Head of caudate nucleus (tissue), 42 donors: ENCODE measurements at regions not wholly inside any gene's neighbourhood (a gene's known extent, or its start where the extent isn't known, plus 50 kb on each side); places are given as distances from the start of the nearest gene placed in this dataset.

Experiments used
- DNase-seq, 42 donors: peaks; one replicate each; pipeline versions ENCODE4 v3.0.0 to v3.0.0-alpha.2; 2020 to 2021; ENCODE audit warnings: mixed read lengths in 7 of 42
- intact Hi-C: fragments of 100-400 bp; cut with DNase I; formaldehyde crosslinking; loops from one replicate; pipeline ENCODE4 v1.15.0; 2022

DNA sequence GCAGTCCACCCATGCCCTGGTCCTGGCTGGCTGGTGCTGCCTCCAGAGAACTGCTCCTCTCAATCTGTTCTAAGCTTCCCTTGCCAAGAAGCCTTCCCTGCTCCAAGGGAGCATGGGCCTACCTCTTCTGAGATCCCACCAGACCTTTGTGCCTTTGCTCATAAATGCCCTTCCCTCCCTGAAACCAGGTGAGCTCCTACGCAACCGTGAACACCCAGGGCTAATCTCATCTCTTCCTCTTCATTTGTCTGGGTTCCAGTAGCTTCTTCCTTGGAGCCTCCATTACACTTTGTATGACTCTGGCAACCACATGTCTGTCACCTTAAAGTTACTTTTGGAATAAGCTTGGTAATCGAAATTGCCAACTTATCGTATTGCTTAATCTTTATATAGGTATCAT is 270.6 kb downstream of the PBX3 start:
- no peak for DNase-seq
- intact Hi-C loops, result no loop called here

- intact Hi-C loops, result no loop called here
- DNase-seq, result no peak
Observed at GRCh38 chr9:126020836-126021235, 273.7 kb downstream of the PBX3 start.

- no peak for DNase-seq
- intact Hi-C loops, result no loop called here
Observed at GRCh38 chr9:126023962-126024361, 276.8 kb downstream of the PBX3 start.

GRCh38 chr9:126024581-126025230 is 277.5 kb downstream of the PBX3 start:
- DNase-seq, result peak in 1 of 42 donors; percentile 13

GRCh38 chr9:126025991-126026390 is 278.8 kb downstream of the PBX3 start:
- intact Hi-C loops, result no loop called here
- peak in 1 of 42 donors; percentile 12 for DNase-seq

More at GRCh38 chr9:126024581-126025230, 277.5 kb downstream of the PBX3 start:
- intact Hi-C loops, result no loop called here

GRCh38 chr9:126027566-126027965 is 280.4 kb downstream of the PBX3 start:
- intact Hi-C loops, result no loop called here
- peak in 1 of 42 donors; percentile 16 for DNase-seq

- peak in 1 of 42 donors; percentile 14 for DNase-seq
- intact Hi-C loops, result no loop called here
Observed at GRCh38 chr9:126028746-126029145, 281.6 kb downstream of the PBX3 start.

- intact Hi-C loops, result no loop called here
- DNase-seq, result no peak
Observed at GRCh38 chr9:126030716-126031115, 283.5 kb downstream of the PBX3 start.

DNA sequence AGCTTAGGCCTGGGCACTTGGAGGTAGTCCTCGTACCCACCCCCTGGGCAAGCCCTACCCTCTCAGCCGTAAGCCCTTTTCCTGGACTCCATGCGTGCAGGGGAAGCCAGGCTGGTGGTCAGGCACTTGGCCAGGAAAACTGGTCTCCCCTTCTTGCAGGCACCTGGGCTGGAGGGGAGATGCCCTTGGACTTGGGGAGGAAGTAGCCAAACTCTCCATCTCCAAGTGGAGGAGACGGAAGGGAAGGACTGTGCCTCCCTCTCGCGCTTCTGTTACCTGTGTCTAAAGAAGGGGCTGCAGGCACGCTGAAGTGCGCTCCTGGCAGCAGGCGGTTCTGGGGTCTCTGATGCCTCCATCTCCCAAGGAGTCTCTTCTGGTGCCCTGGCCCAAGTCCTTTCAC is 283.9 kb downstream of the PBX3 start:
- no peak for DNase-seq
- intact Hi-C loops, result no loop called here

DNA sequence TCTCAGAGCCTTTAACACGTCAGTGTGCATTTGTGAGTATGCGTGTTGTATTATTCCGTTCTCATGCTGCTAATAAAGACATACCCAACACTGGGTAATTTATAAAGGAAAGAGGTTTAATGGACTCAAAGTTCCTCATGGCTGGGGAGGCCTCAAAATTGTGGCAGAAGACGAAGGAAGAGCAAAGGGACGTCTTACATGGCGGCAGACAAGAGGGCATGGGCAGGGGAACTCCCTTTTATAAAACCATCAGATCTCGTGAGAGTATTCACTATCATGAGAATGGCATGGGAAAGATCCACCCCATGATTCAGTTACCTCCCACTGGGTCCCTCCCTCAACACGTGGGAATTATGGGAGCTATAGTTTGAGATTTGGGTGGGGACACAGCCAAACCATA is 285.0 kb downstream of the PBX3 start:
- DNase-seq, result no peak
- intact Hi-C loops, result no loop called here

DNA sequence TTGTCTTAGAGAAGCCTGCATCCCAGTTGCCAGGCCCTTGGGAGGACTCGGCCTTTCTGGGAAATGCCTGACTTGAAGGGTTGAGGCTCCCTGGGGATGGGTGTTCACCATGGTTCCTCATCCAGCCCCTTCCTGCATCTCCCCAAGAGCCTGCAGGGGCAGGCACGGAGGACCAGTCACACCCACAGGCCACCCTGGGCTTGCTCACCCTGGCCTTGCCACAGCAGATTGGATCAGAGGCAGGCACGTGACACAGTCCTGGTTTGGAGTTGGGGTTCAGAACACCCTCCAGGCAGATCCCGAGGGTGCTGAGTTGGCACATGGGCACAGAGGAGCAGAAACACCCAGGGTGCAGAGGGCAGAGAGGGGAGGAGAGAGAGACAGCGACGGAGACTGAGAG is 286.1 kb downstream of the PBX3 start:
- intact Hi-C loops, result no loop called here
- peak in 1 of 42 donors; percentile 13 for DNase-seq

DNA sequence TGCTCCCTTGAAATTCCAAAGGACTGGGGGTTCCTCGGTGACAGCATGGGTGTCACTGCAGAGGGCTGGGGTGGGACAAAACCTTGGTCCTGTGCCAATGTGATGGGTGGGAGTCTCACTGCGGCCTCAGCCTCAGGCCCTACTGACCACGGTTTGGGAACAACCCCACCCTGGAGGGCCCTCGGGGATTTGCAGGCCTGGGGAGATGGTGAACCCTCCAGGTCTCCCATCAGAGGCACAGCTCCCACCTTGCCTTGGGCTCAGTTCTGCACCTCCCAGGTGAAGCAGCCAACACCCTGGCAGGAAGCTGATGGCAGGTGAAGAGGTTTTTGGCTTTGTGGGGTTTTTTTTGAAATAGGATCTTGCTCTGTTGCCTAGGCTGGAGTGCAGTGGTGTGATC is 286.8 kb downstream of the PBX3 start:
- no peak for DNase-seq
- intact Hi-C loops, result no loop called here

- no peak for DNase-seq
- intact Hi-C loops, result no loop called here
Observed at GRCh38 chr9:126036881-126037291, 289.7 kb downstream of the PBX3 start.

DNA sequence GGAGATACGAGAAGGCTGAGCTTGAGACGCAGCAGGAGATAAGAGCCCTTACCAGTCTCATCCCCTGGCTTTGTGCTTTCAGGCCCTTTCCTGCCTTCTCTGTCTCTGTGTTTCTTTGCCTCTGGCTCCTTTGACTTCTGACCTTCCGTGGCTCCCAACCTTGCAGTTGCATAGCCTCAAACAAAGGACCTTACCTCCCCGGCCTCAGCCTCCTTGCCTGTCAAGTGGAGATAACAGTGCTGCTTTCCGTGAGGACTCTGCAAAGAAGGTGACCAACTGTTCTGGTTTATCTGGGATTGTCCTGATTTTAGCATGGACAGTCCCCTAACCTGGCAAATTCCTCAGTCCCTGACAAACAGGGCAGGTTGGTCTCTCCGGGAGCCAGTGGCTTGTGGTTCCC is 287.8 kb upstream of the MVB12B start:
- DNase-seq, result no peak
- intact Hi-C loops, result no loop called here

GRCh38 chr9:126043681-126044080 is 282.9 kb upstream of the MVB12B start:
- intact Hi-C loops, result no loop called here
- no peak for DNase-seq

DNA sequence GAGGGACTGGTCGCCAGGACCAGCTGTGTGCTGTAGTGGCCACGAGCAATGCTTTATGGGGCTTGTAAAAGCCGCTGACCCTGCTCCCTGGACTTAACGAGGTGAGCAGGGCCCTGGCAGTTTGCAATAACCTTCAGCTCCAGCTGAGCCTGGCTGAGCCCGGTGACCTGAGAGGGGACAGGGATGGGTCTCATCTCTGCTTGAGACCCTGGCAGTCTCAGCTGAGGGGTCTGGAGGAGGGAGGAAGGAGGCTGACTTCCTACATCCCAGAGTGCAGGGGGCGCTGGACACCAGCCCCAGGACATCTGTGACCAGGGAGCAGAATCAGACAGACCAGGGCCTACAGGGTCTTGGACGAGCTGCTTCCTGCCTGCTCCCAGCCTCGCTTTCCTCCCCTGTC is 277.5 kb upstream of the MVB12B start:
- intact Hi-C loops, result no loop called here
- DNase-seq, result no peak

GRCh38 chr9:126049896-126050604 is 276.6 kb upstream of the MVB12B start:
- DNase-seq, result no peak
- intact Hi-C loops, result no loop called here

GRCh38 chr9:126050605-126050990 is 276.0 kb upstream of the MVB12B start:
- intact Hi-C loops, result no loop called here
- DNase-seq, result no peak

GRCh38 chr9:126051446-126052130 is 275.0 kb upstream of the MVB12B start:
- DNase-seq, result no peak
- intact Hi-C loops, result no loop called here

- intact Hi-C loops, result no loop called here
- DNase-seq, result peak in 1 of 42 donors; percentile 19
Observed at GRCh38 chr9:126052791-126053190, 273.8 kb upstream of the MVB12B start.
